Astrocyte (in vitro differentiated cells and primary cell): ENCODE measurements at regions not wholly inside any gene's neighbourhood (a gene's known extent, or its start where the extent isn't known, plus 50 kb on each side); places are given as distances from the start of the nearest gene placed in this dataset.

ENCODE experiments used
- DNase-seq: peaks from one replicate; pipeline ENCODE4 v3.0.0-alpha.2; 2010; ENCODE audit warnings: low read depth
- FAIRE-seq: peaks from 2 replicates; lab custom pipeline; 2011; peaks lifted over from hg19 to GRCh38; lab: Jason Lieb, UNC
- H2AFZ ChIP-seq: 2 replicates; pipeline ENCODE4 v1.6.0; 2012; ENCODE audit warnings: low read depth, low read length, inconsistent platforms
- H3K27ac ChIP-seq: 2 replicates; pipeline ENCODE4 v1.5.1; 2011; ENCODE audit warnings: low read depth, low read length, inconsistent platforms
- H3K27me3 ChIP-seq: 2 replicates; pipeline ENCODE4 v1.6.0; 2011; ENCODE audit warnings: low read length, inconsistent platforms; ENCODE audit not compliant: insufficient read depth
- H3K36me3 ChIP-seq: 2 replicates; pipeline ENCODE4 v1.5.1; 2011; ENCODE audit warnings: low read length, inconsistent platforms; ENCODE audit not compliant: insufficient read depth
- H3K4me1 ChIP-seq: 2 replicates; pipeline ENCODE4 v1.5.1; 2011; ENCODE audit warnings: low read length, inconsistent platforms; ENCODE audit not compliant: insufficient read depth
- H3K4me2 ChIP-seq: 2 replicates; pipeline ENCODE4 v1.6.0; 2012; ENCODE audit warnings: low read length, inconsistent platforms
- H3K4me3 ChIP-seq: 2 replicates; pipeline ENCODE4 v1.5.1; 2011; ENCODE audit warnings: low read depth, mild to moderate bottlenecking, low read length, inconsistent platforms; ENCODE audit not compliant: insufficient read depth
- H3K79me2 ChIP-seq: 2 replicates; pipeline ENCODE4 v1.6.0; 2012; ENCODE audit warnings: mild to moderate bottlenecking, low read length, inconsistent platforms; ENCODE audit not compliant: insufficient read depth
- H3K9ac ChIP-seq: 2 replicates; pipeline ENCODE4 v1.6.0; 2012; ENCODE audit warnings: mild to moderate bottlenecking, low read length, inconsistent platforms
- H3K9me3 ChIP-seq: 2 replicates; pipeline ENCODE4 v1.5.1; 2012; ENCODE audit warnings: low read depth, mild to moderate bottlenecking, low read length, inconsistent platforms; ENCODE audit not compliant: insufficient read depth
- H4K20me1 ChIP-seq: 2 replicates; pipeline ENCODE4 v1.6.0; 2012; ENCODE audit warnings: low read length, inconsistent platforms; ENCODE audit not compliant: insufficient read depth
- H3K27ac Mint-ChIP-seq: one replicate; pipeline ENCODE4 v1.8.0; 2021; ENCODE audit warnings: mild to moderate bottlenecking, mixed read lengths; ENCODE audit not compliant: unreplicated experiment
- H3K27me3 Mint-ChIP-seq: one replicate; pipeline ENCODE4 v1.8.0; 2021; ENCODE audit warnings: low read depth, mixed read lengths; ENCODE audit not compliant: unreplicated experiment
- H3K36me3 Mint-ChIP-seq: one replicate; pipeline ENCODE4 v1.8.0; 2021; ENCODE audit warnings: low read depth, mixed read lengths; ENCODE audit not compliant: unreplicated experiment
- H3K4me1 Mint-ChIP-seq: one replicate; pipeline ENCODE4 v1.8.0; 2021; ENCODE audit warnings: low read depth, mixed read lengths; ENCODE audit not compliant: unreplicated experiment
- H3K4me3 Mint-ChIP-seq: one replicate; pipeline ENCODE4 v1.8.0; 2021; ENCODE audit warnings: mild to moderate bottlenecking, moderate library complexity, mixed read lengths; ENCODE audit not compliant: unreplicated experiment
- H3K9me3 Mint-ChIP-seq: one replicate; pipeline ENCODE4 v1.8.0; 2021; ENCODE audit warnings: mild to moderate bottlenecking, mixed read lengths; ENCODE audit not compliant: unreplicated experiment
- EZH2 ChIP-seq: IDR thresholded peaks from 2 replicates; pipeline ENCODE4 v1.6.1; 2012; ENCODE audit warnings: mild to moderate bottlenecking, low read length, inconsistent platforms; ENCODE audit not compliant: insufficient read depth
- TF ChIP-seq, protein P1 (sequence below): IDR thresholded peaks from 2 replicates; pipeline ENCODE4 v1.5.1; 2011; ENCODE audit warnings: low read depth, mild to moderate bottlenecking, inconsistent platforms, low read length, moderate library complexity; ENCODE audit not compliant: insufficient read depth

DNA sequence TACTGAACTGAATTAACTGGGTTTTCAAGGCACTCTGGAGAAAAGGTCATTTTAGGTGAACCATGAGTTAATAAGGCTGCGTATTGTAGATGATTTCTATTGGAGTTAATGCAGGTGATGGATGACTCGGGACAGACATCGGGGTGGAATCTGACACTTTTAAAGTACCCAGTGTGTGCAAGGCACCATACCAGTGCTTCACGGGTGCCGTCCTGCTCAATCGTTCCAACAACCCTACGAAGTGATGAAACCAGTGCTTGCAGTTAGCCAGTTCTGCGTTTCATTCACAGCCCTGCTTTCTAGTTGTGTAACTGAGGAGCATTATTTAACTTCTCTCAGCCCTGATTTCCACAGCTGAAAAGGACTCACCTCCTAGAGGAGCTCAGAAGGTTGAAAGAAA is 216.5 kb downstream of the BARX2 start:
- Mint-ChIP-seq H3K36me3 (no peaks in the 10 kb centered on the region), H3K27me3 (peaks cover 20% of the 10 kb centered on the region), H3K27ac (no peak overlapping the region), H3K4me1 (no peaks in the 10 kb centered on the region), H3K9me3 (peaks cover 6% of the 10 kb centered on the region), H3K4me3 (no peak overlapping the region)
- Histone ChIP-seq H3K9ac (no peak overlapping the region), H3K4me1 (no peaks in the 10 kb centered on the region), H3K27ac (no peak overlapping the region), H3K27me3 (peaks cover 4% of the 10 kb centered on the region), H3K79me2 (no peaks in the 10 kb centered on the region), H3K36me3 (no peaks in the 10 kb centered on the region), H3K4me2 (no peak overlapping the region), H2AFZ (no peak overlapping the region), H3K9me3 (no peaks in the 10 kb centered on the region), H4K20me1 (no peaks in the 10 kb centered on the region), H3K4me3 (no peak overlapping the region)
- FAIRE-seq (no peak), DNase-seq (no peak)
- TF ChIP-seq, protein P1, sequence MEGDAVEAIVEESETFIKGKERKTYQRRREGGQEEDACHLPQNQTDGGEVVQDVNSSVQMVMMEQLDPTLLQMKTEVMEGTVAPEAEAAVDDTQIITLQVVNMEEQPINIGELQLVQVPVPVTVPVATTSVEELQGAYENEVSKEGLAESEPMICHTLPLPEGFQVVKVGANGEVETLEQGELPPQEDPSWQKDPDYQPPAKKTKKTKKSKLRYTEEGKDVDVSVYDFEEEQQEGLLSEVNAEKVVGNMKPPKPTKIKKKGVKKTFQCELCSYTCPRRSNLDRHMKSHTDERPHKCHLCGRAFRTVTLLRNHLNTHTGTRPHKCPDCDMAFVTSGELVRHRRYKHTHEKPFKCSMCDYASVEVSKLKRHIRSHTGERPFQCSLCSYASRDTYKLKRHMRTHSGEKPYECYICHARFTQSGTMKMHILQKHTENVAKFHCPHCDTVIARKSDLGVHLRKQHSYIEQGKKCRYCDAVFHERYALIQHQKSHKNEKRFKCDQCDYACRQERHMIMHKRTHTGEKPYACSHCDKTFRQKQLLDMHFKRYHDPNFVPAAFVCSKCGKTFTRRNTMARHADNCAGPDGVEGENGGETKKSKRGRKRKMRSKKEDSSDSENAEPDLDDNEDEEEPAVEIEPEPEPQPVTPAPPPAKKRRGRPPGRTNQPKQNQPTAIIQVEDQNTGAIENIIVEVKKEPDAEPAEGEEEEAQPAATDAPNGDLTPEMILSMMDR = no peak
- TF ChIP-seq EZH2 = no peak

- no peak overlapping the region for H3K27ac ChIP-seq
- no peaks in the 10 kb centered on the region for H4K20me1 ChIP-seq
- no peaks in the 10 kb centered on the region for H3K4me1 ChIP-seq
- H3K27ac Mint-ChIP-seq = no peak overlapping the region
- H3K9me3 ChIP-seq = no peaks in the 10 kb centered on the region
- H3K4me3 ChIP-seq = no peak overlapping the region
- H3K4me1 Mint-ChIP-seq = no peaks in the 10 kb centered on the region
- no peak for FAIRE-seq
- H3K36me3 ChIP-seq = no peaks in the 10 kb centered on the region
- no peak overlapping the region for H3K4me2 ChIP-seq
- H3K9me3 Mint-ChIP-seq = peaks cover 6% of the 10 kb centered on the region
- no peak overlapping the region for H3K4me3 Mint-ChIP-seq
- no peaks in the 10 kb centered on the region for H3K36me3 Mint-ChIP-seq
- H3K27me3 ChIP-seq = peaks cover 4% of the 10 kb centered on the region
- no peaks in the 10 kb centered on the region for H3K79me2 ChIP-seq
- H2AFZ ChIP-seq = no peak overlapping the region
- no peak overlapping the region for H3K9ac ChIP-seq
- TF ChIP-seq, protein P1 = no peak
- no peak for TF ChIP-seq EZH2
- peaks cover 20% of the 10 kb centered on the region for H3K27me3 Mint-ChIP-seq
- DNase-seq = no peak
These were observed 217.4 kb downstream of the BARX2 start for GRCh38 chr11:129593098-129593497.

DNA sequence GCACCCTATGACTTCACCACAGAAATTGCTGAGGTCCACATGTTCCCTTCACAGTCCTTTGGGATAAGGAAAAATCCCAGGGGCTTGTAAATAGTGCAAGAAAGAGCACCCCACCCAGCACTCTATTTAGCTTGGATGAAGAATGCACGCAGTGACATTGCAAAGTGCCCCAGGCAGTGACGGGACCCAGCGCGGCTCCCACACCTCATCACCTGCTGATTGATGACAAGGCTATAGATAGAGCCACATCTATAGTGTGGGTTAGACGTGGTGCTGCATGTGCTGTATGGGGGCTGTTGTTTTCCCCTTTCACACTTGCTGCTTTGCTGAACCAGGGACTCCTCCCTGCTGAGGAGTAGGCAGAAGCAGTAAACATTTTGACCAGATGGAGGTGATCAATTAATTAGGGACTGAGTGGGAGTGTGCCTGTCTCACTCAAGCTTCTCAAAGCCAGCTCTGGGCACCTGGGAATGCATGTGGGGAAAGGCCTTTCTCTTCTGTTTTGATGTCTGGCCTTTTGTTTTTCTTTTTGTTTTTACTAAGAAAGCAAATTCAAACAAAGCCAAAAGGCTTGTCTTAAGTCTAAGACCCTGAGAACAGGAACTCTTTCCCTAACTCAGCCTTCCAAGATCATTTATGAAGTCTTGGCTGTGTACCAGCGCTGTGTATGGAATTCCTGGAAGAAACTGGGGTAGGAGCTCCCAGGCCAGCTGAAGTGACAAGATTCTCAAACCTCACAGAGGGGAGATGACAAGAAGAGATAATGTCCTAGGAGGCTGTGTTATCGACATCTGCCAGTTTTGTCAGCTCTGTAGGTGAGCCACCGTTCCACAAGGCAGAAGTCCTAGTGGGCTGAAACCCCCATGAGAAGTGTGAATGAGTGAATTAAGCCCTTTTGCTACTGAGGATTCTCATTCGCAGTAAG is 219.7 kb downstream of the BARX2 start:
- no peaks in the 10 kb centered on the region for H3K9me3 ChIP-seq
- no peak overlapping the region for H3K4me2 ChIP-seq
- no peak overlapping the region for H2AFZ ChIP-seq
- TF ChIP-seq, protein P1 = no peak
- TF ChIP-seq EZH2 = no peak
- Mint-ChIP-seq H3K36me3 (no peaks in the 10 kb centered on the region), H3K4me3 (no peak overlapping the region), H3K4me1 (no peaks in the 10 kb centered on the region), H3K27me3 (peaks cover 20% of the 10 kb centered on the region), H3K9me3 (peaks cover 13% of the 10 kb centered on the region), H3K27ac (no peak overlapping the region)
- no peak overlapping the region for H3K4me3 ChIP-seq
- peaks cover 4% of the 10 kb centered on the region for H3K27me3 ChIP-seq
- H3K9ac ChIP-seq = no peak overlapping the region
- no peaks in the 10 kb centered on the region for H3K4me1 ChIP-seq
- no peak for DNase-seq
- no peaks in the 10 kb centered on the region for H3K79me2 ChIP-seq
- no peak overlapping the region for H3K27ac ChIP-seq
- no peaks in the 10 kb centered on the region for H4K20me1 ChIP-seq
- FAIRE-seq = no peak
- H3K36me3 ChIP-seq = no peaks in the 10 kb centered on the region
